ENCODE measurements at regions not wholly inside any gene's neighbourhood (a gene's known extent, or its start where the extent isn't known, plus 50 kb on each side); places are given as distances from the start of the nearest gene placed in this dataset.

GRCh38 chr13:22703601-22704209 lies 477.1 kb upstream of the SGCG start:
- H3K4me3 ChIP-seq (ENCODE audit: low read depth in 1 of 3, low read length in 3 of 3), result no peak overlapping the region
- no peaks in the 10 kb centered on the region for H3K36me3 ChIP-seq (ENCODE audit: control insufficient read depth in 3 of 3, insufficient read depth in 2 of 3, low read depth in 1 of 3, low read length in 3 of 3)
- H3K27ac ChIP-seq (ENCODE audit: low read depth in 1 of 3, low read length in 2 of 3), result no peak overlapping the region
- no peaks in the 10 kb centered on the region for H3K9me3 ChIP-seq (ENCODE audit: control insufficient read depth in 2 of 2, insufficient read depth in 1 of 2, low read depth in 1 of 2, low read length in 1 of 2)
- WGBS, 3 donors, result 15 to 58% (median 37%) methylated on average over 9 of the region's 9 CpGs
- H3K27me3 ChIP-seq (ENCODE audit: control insufficient read depth in 3 of 3, insufficient read depth in 3 of 3, low read length in 3 of 3), result no peaks in the 10 kb centered on the region
- no peak for FAIRE-seq
- DNase-seq, result peak in 1 of 2 donors; percentile 42
- H3K4me1 ChIP-seq (ENCODE audit: control insufficient read depth in 3 of 3, insufficient read depth in 2 of 3, low read depth in 1 of 3, low read length in 2 of 3), result no peaks in the 10 kb centered on the region

- H3K27ac ChIP-seq (ENCODE audit: low read depth in 1 of 3, low read length in 2 of 3), result no peak overlapping the region
- no peaks in the 10 kb centered on the region for H3K9me3 ChIP-seq (ENCODE audit: control insufficient read depth in 2 of 2, insufficient read depth in 1 of 2, low read depth in 1 of 2, low read length in 1 of 2)
- H3K4me1 ChIP-seq (ENCODE audit: control insufficient read depth in 3 of 3, insufficient read depth in 2 of 3, low read depth in 1 of 3, low read length in 2 of 3), result no peaks in the 10 kb centered on the region
- FAIRE-seq, result no peak
- no peak for DNase-seq
- no peaks in the 10 kb centered on the region for H3K36me3 ChIP-seq (ENCODE audit: control insufficient read depth in 3 of 3, insufficient read depth in 2 of 3, low read depth in 1 of 3, low read length in 3 of 3)
- no peaks in the 10 kb centered on the region for H3K27me3 ChIP-seq (ENCODE audit: control insufficient read depth in 3 of 3, insufficient read depth in 3 of 3, low read length in 3 of 3)
- 90 to 96% (median 94%) methylated on average over 5 of the region's 5 CpGs for WGBS, 3 donors
- H3K4me3 ChIP-seq (ENCODE audit: low read depth in 1 of 3, low read length in 3 of 3), result no peak overlapping the region
Measured at GRCh38 chr13:22707946-22708345, 472.8 kb upstream of the SGCG start.

- H3K27me3 ChIP-seq (ENCODE audit: control insufficient read depth in 3 of 3, insufficient read depth in 3 of 3, low read length in 3 of 3), result no peaks in the 10 kb centered on the region
- H3K36me3 ChIP-seq (ENCODE audit: control insufficient read depth in 3 of 3, insufficient read depth in 2 of 3, low read depth in 1 of 3, low read length in 3 of 3), result no peaks in the 10 kb centered on the region
- H3K4me3 ChIP-seq (ENCODE audit: low read depth in 1 of 3, low read length in 3 of 3), result no peak overlapping the region
- FAIRE-seq (no peak), DNase-seq (no peak)
- WGBS, 3 donors, result 61 to 70% (median 65%) methylated on average over 7 of the region's 7 CpGs
- no peak overlapping the region for H3K27ac ChIP-seq (ENCODE audit: low read depth in 1 of 3, low read length in 2 of 3)
- H3K4me1 ChIP-seq (ENCODE audit: control insufficient read depth in 3 of 3, insufficient read depth in 2 of 3, low read depth in 1 of 3, low read length in 2 of 3), result no peaks in the 10 kb centered on the region
- H3K9me3 ChIP-seq (ENCODE audit: control insufficient read depth in 2 of 2, insufficient read depth in 1 of 2, low read depth in 1 of 2, low read length in 1 of 2), result no peaks in the 10 kb centered on the region
Measured at GRCh38 chr13:22717036-22717435, 463.7 kb upstream of the SGCG start.

- no peaks in the 10 kb centered on the region for H3K36me3 ChIP-seq (ENCODE audit: control insufficient read depth in 3 of 3, insufficient read depth in 2 of 3, low read depth in 1 of 3, low read length in 3 of 3)
- DNase-seq (no peak), FAIRE-seq (no peak)
- 51 to 76% (median 58%) methylated on average over 6 of the region's 6 CpGs for WGBS, 3 donors
- no peaks in the 10 kb centered on the region for H3K9me3 ChIP-seq (ENCODE audit: control insufficient read depth in 2 of 2, insufficient read depth in 1 of 2, low read depth in 1 of 2, low read length in 1 of 2)
- no peak overlapping the region for H3K27ac ChIP-seq (ENCODE audit: low read depth in 1 of 3, low read length in 2 of 3)
- no peaks in the 10 kb centered on the region for H3K27me3 ChIP-seq (ENCODE audit: control insufficient read depth in 3 of 3, insufficient read depth in 3 of 3, low read length in 3 of 3)
- H3K4me3 ChIP-seq (ENCODE audit: low read depth in 1 of 3, low read length in 3 of 3), result no peak overlapping the region
- H3K4me1 ChIP-seq (ENCODE audit: control insufficient read depth in 3 of 3, insufficient read depth in 2 of 3, low read depth in 1 of 3, low read length in 2 of 3), result no peaks in the 10 kb centered on the region
Measured at GRCh38 chr13:22726726-22727125, 454.1 kb upstream of the SGCG start.

- DNase-seq (peak in 1 of 2 donors; percentile 12), FAIRE-seq (no peak)
- Histone ChIP-seq H3K9me3 (ENCODE audit: control insufficient read depth in 2 of 2, insufficient read depth in 1 of 2, low read depth in 1 of 2, low read length in 1 of 2) (no peaks in the 10 kb centered on the region), H3K27me3 (ENCODE audit: control insufficient read depth in 3 of 3, insufficient read depth in 3 of 3, low read length in 3 of 3) (peaks cover 0 to 2% (median 0%) of the 10 kb centered on the region in 3 donors), H3K36me3 (ENCODE audit: control insufficient read depth in 3 of 3, insufficient read depth in 2 of 3, low read depth in 1 of 3, low read length in 3 of 3) (no peaks in the 10 kb centered on the region), H3K4me3 (ENCODE audit: low read depth in 1 of 3, low read length in 3 of 3) (no peak overlapping the region), H3K4me1 (ENCODE audit: control insufficient read depth in 3 of 3, insufficient read depth in 2 of 3, low read depth in 1 of 3, low read length in 2 of 3) (no peaks in the 10 kb centered on the region), H3K27ac (ENCODE audit: low read depth in 1 of 3, low read length in 2 of 3) (no peak overlapping the region)
- WGBS, 3 donors, result 38 to 45% (median 44%) methylated on average over 24 of the region's 24 CpGs
Measured at GRCh38 chr13:22735011-22735995, 445.5 kb upstream of the SGCG start.

GRCh38 chr13:22736084-22736767 lies 444.6 kb upstream of the SGCG start:
- H3K9me3 ChIP-seq (ENCODE audit: control insufficient read depth in 2 of 2, insufficient read depth in 1 of 2, low read depth in 1 of 2, low read length in 1 of 2), result no peaks in the 10 kb centered on the region
- H3K4me3 ChIP-seq (ENCODE audit: low read depth in 1 of 3, low read length in 3 of 3), result no peak overlapping the region
- H3K27me3 ChIP-seq (ENCODE audit: control insufficient read depth in 3 of 3, insufficient read depth in 3 of 3, low read length in 3 of 3), result peaks cover 0 to 2% (median 0%) of the 10 kb centered on the region in 3 donors
- H3K4me1 ChIP-seq (ENCODE audit: control insufficient read depth in 3 of 3, insufficient read depth in 2 of 3, low read depth in 1 of 3, low read length in 2 of 3), result no peaks in the 10 kb centered on the region
- no peak overlapping the region for H3K27ac ChIP-seq (ENCODE audit: low read depth in 1 of 3, low read length in 2 of 3)
- FAIRE-seq, result no peak
- H3K36me3 ChIP-seq (ENCODE audit: control insufficient read depth in 3 of 3, insufficient read depth in 2 of 3, low read depth in 1 of 3, low read length in 3 of 3), result no peaks in the 10 kb centered on the region
- DNase-seq, result no peak
- WGBS, 3 donors, result 62 to 83% (median 79%) methylated on average over 28 of the region's 28 CpGs

GRCh38 chr13:22736768-22737092 lies 444.0 kb upstream of the SGCG start:
- Histone ChIP-seq H3K36me3 (ENCODE audit: control insufficient read depth in 3 of 3, insufficient read depth in 2 of 3, low read depth in 1 of 3, low read length in 3 of 3) (no peaks in the 10 kb centered on the region), H3K4me3 (ENCODE audit: low read depth in 1 of 3, low read length in 3 of 3) (no peak overlapping the region), H3K4me1 (ENCODE audit: control insufficient read depth in 3 of 3, insufficient read depth in 2 of 3, low read depth in 1 of 3, low read length in 2 of 3) (no peaks in the 10 kb centered on the region), H3K27ac (ENCODE audit: low read depth in 1 of 3, low read length in 2 of 3) (no peak overlapping the region), H3K27me3 (ENCODE audit: control insufficient read depth in 3 of 3, insufficient read depth in 3 of 3, low read length in 3 of 3) (peaks cover 0 to 2% (median 0%) of the 10 kb centered on the region in 3 donors), H3K9me3 (ENCODE audit: control insufficient read depth in 2 of 2, insufficient read depth in 1 of 2, low read depth in 1 of 2, low read length in 1 of 2) (no peaks in the 10 kb centered on the region)
- FAIRE-seq (no peak), DNase-seq (no peak)
- WGBS, 3 donors, result 52 to 84% (median 76%) methylated on average over 2 of the region's 2 CpGs

GRCh38 chr13:22738357-22738756 lies 442.4 kb upstream of the SGCG start:
- H3K4me1 ChIP-seq (ENCODE audit: control insufficient read depth in 3 of 3, insufficient read depth in 2 of 3, low read depth in 1 of 3, low read length in 2 of 3), result no peaks in the 10 kb centered on the region
- FAIRE-seq, result no peak
- WGBS, 3 donors, result 76 to 83% (median 81%) methylated on average over 3 of the region's 3 CpGs
- no peaks in the 10 kb centered on the region for H3K36me3 ChIP-seq (ENCODE audit: control insufficient read depth in 3 of 3, insufficient read depth in 2 of 3, low read depth in 1 of 3, low read length in 3 of 3)
- H3K27me3 ChIP-seq (ENCODE audit: control insufficient read depth in 3 of 3, insufficient read depth in 3 of 3, low read length in 3 of 3), result peaks cover 0 to 2% (median 0%) of the 10 kb centered on the region in 3 donors
- H3K4me3 ChIP-seq (ENCODE audit: low read depth in 1 of 3, low read length in 3 of 3), result no peak overlapping the region
- H3K27ac ChIP-seq (ENCODE audit: low read depth in 1 of 3, low read length in 2 of 3), result no peak overlapping the region
- DNase-seq, result no peak
- no peaks in the 10 kb centered on the region for H3K9me3 ChIP-seq (ENCODE audit: control insufficient read depth in 2 of 2, insufficient read depth in 1 of 2, low read depth in 1 of 2, low read length in 1 of 2)

Data from small intestine (tissue), 7 donors.